Middle frontal gyrus (tissue), 1 donor: ENCODE measurements at regions not wholly inside any gene's neighbourhood (a gene's known extent, or its start where the extent isn't known, plus 50 kb on each side); places are given as distances from the start of the nearest gene placed in this dataset.

Source experiments
- DNase-seq: peaks from one replicate; pipeline ENCODE4 v3.0.0-alpha.2; 2015; ENCODE audit warnings: low spot score; ENCODE audit errors: extremely low spot score

DNA sequence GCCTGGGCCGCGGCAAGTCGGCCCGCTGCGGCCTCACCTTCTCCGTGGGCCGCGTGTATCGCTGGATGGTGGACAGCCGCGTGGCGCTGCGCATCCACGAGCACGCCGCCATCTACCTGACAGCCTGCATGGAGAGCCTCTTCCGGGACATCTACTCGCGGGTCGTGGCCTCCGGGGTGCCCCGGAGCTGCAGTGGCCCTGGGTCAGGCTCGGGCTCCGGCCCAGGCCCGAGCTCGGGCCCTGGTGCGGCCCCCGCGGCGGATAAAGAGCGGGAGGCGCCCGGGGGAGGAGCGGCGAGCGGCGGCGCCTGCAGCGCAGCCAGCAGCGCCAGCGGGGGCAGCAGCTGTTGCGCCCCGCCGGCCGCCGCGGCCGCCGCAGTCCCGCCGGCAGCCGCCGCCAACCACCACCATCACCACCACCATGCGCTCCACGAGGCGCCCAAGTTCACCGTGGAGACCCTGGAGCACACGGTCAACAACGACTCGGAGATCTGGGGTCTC, 226.2 kb upstream of the CRY1 start:
- no peak for DNase-seq

DNA sequence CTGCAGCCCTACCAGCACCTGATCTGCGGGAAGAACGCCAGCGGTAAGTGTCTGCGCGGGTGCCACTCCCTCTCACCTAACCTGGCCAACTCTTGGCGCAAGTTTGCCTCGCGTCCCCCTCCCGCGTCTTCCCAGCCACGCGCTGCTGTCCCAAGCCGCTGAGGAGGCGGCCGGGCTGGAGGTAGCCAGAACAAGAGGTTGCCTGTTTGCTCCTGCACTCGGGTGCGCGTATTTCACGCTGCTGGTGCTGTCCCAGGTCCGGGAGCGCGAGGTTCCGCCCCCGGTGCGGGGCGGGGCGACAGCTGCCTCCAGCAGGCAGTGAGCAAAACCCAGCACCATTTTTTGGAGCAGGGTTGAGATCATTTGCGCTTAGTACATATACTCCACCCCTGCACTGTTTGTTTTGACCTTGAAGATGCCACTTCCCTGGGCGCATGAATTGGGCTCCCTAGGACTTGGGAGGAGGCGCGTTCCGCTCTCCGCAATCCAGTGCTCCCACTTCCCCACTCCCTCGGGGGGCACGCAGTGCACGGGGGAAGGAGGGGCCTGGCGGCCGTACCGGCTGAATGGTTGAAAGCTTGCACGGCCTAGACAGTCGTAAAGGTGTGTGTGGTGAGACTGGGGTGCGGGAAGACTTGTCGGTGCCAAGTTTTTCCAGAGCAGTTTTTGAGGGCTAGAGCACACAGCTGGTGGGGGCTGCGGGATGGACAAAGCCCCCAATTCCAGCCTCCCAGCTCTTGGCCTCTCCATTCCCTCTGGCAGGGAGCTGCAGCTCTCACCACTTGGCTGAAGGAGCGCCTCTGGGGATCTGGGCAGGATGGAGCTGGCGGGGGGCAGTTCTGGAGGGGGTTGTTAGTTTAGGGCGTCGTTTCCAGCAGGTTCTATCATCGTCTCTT, 226.9 kb upstream of the CRY1 start:
- DNase-seq = no peak

DNA sequence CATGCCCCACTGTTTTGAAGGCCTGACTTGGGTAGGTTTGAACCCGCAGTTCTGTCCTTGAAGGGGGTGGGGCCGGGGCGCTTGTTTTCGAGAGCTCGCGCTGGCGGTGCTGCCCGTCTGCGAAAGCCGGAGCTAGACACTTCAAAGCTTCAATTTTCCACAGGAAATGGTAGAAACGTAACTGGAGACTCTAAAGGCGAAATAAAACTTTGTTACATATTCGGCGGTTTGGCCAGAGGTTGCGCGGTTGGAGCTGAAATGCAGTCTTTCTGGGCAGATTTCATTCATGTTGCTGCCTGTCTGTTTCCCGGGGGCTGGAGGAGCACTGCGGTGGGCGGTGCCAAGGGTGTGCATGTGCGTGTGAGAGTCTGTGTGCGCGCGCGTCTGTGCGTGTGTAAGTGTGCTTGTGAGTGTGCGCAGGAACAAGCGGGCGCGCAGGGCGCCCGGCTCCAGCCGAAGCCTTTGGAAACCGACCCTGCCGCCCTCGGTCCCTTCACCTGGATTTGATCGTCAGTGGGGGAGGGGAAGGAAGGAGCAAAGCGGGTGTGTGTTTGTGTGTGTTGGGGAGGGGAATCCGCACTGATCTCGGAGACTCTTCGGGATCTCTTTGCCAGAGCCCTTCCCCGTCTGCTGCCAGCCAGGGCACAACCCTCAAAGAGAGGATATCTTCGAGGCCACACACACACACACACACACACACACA, 227.7 kb upstream of the CRY1 start:
- DNase-seq = no peak

DNA sequence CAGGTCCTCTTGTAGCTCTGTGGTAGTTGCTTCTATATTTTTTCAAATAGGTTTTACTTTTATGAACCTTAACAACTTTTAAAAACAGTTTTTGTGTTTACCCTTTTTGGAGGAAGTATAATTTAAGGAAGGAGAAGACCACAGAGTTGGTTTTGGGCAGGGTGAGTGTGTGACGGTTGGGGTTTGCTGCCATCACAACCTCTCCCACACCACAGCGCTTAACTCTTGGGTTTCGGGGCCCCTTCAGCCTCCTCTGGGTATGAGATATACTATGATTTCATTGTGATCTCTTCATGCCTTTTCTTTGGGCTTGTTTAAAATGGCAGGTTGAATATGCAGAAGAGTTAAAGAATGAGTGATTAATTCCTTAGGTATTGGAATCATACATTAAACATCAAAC, 228.7 kb upstream of the CRY1 start:
- no peak for DNase-seq

DNA sequence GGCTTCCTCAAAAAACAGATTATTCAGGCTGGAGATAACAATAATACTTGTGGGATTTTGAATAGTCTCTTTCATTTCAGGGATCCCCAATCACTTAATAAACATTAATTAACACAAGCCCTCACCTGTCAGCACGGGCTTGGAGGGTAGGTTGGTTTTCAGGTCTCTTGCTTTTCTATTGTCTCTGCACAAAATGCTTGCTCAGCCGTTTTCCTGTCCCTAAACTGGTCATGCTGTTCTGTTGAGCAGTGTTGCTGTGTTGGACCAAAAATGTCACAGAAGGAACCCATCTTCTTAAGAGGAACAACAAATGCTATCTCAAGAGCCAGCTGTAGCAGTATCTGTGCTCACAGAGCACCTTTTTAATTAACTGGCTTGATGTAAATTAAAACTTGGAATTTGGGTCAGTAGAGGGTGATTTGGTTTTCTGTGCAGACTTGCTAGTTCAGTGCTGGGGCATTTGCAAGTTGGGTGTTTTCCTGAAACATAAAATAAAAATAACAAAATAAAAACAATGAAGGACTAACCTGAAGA, 231.8 kb upstream of the CRY1 start:
- DNase-seq = no peak

DNA sequence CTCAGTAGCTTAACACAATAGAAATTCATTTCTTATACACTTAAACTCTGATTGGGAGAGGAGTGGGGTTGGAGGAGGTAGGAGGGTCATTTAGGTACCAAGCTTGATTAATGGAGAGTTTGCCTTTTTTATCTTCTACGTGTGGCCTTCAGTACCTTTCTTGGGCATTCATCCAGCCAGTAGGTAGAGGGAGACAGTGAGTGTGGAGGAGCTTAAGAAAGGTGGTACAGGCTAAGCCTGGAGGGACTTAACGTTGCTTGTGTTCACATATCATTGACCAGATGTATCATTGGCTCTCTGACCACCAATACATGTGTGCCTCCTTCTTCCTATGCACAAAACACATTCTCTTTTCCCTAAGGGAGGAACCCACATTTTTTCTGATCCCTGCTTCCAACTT, 232.9 kb upstream of the CRY1 start:
- no peak for DNase-seq

DNA sequence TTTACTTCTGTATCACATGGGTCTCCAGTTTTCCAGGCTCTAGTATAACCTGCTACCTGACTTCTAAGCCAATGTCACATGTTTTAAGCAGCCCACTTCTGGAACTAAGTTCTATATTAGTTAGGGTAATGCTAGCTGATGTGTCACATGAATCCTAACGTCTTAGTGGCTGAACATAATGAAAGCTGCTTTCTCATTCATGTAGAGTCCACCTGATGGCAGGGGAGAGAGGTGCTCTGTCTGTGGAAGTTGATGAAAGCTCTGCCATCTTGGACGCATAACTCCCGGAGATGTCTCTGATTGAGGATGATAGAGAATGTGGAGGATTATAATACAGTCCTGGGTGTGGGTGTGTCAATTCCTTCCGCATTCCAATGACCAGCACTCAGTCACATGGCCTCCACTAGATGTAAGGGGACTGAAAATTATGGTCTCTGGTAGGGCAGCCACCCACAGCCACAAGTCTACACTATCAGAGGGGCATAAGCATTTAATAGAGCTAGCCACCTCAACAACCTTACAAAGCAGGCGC, 234.4 kb upstream of the CRY1 start:
- no peak for DNase-seq

DNA sequence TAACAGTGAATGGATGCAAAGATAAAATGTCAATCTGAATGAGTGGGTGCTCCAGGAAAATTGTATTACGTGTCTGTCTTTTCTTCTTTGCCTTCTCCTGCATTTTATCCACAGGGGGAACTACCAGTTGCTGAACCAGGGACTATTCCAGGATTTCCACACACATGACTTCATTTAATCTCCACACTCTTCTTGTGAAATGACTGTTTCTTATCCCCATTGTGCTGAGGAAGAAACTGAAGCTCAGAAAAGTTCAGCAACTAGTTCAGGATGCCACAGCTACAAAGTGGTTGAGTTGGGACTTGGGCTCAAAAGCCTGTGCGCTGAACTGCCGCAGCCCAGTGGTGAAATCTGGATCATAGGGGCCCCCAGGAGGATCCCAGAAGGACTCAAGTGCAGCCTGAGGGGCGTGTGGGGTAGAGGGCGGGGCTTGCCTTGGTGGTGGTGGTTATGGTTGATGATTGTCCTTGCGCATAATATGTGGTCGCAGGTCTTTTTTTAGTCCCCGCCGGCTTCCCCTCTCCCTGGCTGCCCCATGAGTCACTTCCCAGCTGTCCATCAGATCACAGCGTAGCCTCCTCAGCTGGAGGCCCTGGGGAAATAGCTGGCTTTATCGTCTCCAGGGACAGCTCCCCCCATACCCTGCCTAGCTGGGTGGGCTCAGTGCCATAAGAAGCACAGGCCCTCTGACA, 235.2 kb upstream of the CRY1 start:
- DNase-seq = no peak

DNA sequence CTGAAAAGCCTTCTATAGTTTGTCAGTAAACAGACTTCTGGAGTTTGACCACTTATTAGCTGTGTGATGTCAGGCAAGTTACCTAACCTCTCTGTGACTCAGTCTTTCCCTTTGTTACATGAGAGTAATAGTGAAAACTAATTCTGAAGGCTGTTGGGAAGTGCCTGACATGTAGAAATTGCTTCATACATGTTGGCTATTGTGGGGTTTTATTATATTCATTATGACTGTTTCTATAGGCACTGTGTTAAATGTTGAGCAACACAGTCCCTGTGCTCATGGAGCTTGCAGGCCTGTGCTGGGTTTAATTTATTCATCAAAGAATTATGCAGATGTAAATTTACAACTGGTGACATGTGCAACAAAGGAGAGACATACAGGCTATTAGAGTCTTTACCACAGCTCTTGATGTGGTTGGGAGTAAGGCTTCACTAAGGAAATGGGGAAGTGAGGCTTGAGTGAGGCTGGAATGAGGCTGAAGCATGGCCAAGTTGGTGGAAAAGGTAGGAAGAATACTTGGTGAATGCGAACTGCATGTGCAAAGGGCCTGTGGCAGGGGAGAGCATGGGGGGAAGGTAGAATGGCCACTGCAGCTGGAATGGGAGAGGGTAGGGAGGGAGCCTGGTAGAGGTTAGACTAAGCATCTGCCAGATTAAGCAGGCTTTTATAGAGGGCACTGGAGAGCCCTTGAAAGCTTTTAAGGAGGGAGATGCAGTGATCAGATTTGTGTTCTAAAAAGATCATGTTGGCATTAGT, 236.4 kb upstream of the CRY1 start:
- no peak for DNase-seq

DNA sequence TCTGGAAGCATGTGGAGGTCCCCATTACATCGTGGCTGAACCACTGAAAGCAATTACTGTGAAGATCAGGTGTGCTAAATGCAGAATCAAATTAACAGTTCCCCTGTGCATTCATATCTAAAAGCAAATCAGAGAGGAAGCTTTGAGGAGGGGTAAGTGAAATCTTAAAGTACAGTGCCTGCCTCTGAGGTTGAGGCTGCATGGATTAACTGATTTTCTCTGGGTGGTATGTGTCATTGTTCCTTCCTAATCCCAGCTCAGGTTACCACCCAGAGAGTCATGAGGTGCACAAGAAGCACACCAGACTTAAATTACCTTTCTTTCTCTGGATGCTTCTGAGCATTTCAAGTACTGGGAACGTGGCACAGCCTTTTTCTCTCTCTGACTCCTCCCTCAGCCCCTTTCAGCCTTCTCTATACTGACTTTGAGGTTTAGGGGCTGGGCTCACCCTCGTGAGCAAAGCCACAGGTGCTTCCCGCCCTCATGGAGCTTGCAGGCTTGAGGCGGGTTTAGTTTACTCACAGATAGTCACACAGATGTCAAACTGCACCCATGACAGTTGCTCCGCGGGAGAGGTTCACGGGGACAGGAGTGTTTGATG, 237.6 kb upstream of the CRY1 start:
- no peak for DNase-seq

DNA sequence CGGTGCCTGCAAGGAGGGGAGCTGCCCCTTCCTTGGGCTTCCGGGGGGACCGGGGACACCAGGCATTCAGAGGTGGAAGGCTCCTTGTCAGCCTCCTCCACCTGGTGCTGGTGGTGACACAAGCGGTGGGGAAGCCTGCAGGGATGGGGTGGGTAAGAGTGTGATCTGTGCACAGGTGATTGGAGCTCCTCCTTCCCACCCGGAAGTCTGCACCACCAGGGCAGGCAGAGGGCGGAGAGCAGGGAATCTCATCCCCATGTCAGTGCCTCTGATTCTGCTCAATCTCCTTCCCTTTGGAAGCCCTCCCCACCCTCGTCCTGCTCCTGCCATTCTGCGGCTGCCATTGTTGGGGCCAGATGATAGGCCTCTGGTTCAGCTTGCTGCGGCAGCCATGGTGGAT, 238.1 kb upstream of the CRY1 start:
- no peak for DNase-seq

DNA sequence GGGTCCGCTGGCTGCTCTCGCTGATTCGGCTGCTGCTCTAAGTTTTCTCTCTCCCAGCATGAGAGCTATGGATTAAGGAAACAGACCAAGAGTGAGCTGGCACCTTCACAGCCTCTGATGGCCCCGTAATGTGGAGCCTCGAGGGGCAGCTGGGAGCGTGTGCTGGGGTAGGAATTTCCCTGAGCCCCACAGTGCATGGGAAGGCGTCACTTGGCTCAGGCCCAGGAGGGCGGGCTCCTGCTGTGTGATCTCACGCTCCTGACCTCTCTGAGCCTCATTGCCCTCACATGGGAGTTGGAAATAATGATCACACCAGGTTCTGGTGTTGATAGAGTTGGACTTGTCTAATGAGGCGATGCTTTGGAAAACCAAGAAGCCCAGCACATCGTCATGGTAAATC, 238.6 kb upstream of the CRY1 start:
- DNase-seq = no peak

DNA sequence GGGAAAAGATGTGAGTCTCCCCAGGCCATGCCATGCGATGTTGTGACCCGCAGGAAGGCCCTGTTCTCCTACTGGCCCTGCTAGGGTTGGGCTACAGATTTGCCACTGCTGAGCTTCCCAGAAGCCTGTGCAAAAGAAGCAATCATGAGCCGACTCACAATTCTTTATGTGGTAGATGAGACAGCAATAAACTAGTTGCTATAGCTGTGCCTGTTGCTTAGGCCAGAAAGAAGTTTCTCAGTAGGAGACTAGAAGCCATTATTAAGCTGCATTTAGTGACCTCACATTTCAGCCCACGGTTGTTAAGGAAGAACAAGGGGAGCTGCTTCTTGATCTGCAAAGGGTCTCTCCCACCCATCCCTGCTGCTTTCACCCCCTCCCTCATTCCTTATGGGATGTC, 239.4 kb upstream of the CRY1 start:
- DNase-seq = no peak

DNA sequence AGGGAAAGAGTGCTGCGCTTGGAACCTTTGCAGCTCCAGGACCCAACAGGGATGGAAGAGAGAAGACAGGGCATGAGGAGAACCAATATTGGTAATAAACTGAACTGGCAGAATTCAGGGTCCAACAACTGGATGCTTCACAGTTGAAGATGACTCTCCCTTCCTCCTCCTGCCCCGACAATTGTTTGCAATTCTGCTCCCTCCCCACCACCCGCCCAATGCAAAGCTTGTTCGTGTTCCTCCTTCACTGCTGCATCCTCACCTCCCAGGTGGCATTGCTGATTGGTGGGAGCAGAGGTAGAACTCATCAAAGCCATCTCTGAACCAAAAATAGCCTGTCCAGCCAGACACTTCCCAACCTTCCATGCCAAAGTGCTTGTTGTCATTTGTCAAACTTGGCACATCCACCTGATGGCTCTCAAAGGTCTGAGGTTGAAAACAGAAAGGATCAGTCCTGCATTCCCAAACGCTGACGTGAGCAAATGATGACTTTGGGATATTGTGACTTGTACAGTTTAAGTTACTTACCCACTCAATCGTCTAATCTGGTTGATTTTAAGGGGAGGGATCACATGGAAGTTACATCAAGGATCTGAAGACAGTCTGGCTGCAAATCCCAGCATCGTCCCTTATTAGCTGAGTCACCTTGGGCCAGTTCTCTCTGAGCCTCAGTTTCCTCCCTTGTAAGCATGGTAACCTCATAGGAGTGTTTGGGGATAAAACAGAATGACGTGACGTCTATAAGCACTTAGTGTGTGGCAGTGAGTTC, 242.6 kb upstream of the CRY1 start:
- no peak for DNase-seq

DNA sequence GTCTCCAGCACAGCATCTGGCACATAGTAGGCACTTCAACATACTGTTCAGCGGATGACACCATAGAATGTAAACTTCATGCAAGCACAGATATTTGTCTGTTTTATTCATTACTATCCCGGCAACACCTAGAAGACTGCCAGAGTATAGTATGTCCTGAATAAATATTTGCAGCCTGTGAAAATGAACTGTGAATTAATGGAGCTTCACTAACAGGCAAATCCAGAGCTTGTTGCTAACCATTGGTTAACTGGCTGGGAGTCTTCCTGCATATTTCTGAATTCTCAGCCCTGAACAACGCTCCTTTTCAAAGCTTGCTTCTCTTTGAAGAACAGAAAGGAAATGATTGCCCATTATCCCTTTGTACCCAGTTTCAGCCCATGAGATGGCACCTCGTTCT, 243.3 kb upstream of the CRY1 start:
- DNase-seq = no peak

DNA sequence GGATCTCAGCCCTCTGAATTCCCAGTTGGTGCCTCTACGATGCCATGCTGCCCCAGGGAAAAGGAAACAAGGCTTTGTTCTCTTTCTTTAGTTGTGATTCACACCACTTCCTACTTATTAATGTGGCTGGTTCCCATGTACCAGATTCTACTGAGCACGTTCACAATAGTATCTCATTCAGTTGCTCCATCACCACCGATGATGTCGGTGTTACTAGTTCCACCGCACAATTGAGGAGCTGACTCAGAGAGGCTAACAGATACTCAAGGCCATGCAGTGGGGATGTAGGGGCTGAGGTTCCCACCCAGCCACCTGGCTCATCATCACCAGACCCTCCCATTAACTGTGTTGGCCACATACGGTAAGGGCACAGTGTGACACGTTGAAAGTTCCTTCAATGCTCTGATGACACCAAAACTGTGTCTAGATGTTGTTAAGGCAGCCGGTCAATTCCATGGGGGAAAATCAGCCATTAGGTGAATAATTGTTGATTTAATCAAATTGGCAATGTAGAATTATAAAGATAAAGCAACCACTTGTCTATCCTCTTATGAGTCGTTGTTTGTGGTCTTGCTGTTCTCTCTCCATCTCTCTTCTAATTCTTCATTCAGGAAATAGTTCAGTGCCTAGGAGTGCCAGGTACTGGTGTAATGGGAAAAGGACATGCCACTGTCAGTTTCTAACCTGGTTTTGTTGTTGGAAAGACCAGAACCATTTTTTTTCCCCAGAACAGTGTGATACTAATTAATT, 244.2 kb upstream of the CRY1 start:
- no peak for DNase-seq

DNA sequence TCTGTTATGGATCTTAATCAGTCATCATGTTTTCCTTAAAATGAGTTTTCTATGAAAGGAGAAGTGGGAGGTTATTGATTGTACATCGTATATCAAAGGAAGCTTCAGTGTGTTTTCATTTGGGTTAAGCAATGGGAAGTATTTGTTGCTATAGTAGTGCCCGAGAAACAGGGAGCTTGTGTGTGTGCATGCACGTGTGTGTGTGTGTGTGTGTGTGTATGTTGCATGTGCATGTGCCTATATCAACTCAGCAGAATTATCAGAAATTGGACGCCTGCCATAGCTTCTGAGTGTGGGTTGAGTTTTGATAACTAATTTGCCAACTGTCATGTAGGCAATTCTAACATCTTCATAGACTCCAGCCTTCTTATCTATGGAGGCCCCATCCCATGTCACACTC, 246.1 kb upstream of the CRY1 start:
- DNase-seq = no peak

DNA sequence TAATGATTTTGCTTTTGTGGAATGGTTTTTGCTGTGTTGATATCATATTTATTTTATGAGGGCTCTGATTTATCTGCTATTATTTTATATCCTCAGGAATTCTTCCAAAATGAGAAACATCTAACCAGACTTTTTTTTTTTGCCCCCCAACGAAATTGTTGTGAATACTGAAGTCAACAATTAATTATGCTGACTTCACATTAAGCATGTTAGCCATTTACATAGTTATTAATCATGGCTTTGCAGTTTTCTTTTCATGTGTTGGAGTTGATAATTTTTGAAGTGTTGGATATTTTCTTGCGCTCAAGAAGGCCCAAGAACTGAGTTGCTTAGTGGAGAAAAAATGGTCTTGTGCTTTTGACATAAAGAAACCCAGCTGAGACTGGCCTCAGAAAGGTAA, 246.6 kb upstream of the CRY1 start:
- DNase-seq = no peak

DNA sequence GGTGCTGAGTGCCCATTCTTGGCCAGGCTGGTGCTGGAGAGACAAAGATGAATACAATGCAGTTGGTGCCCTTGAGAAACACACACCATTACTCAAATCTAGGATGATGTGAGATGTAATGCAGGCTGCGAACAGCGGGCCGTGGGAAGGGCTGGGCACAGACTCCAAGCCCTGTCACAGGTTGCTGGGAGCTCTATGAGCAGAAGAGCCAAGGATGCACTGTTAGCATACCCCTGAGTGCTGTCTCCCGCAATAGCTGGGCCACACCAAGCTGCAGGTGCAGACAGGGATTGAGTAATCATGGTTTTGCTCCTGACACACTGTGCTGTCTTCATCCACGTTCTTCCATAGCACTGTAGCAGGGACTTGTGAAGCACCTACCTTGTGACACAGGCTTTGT, 247.5 kb upstream of the CRY1 start:
- no peak for DNase-seq
